ENCODE measurements at regions not wholly inside any gene's neighbourhood (a gene's known extent, or its start where the extent isn't known, plus 50 kb on each side); places are given as distances from the start of the nearest gene placed in this dataset.
"Not testable (repeated sequence)": the region's sequence is repeated elsewhere in the genome, so short reads cannot be mapped to it uniquely, and the experiment has no call there.

GRCh38 chr15:20069043-20069442 is 472.6 kb downstream of the GOLGA6L6 start:
- not testable (repeated sequence) for DNase-seq (ENCODE audit: low read depth)

DNA sequence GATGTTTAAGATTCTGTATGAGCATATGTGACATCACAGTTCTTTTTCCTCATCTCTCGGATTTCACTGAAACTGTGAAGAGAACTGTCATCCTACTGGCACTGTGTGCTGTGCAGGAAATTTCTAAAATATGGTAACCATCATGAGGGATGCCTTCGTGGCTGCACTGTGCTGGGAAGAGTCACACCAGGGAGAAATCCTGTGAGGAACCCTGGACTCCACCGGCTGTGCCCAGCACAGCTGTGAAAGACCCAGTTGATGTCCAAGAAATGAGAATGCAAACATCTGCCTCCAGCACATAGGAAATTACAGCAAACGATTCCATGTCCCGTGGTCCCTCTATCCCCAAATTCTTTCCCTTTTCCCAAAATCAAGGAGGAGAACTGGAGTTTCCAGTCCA is 475.4 kb downstream of the GOLGA6L6 start:
- DNase-seq (ENCODE audit: low read depth), result not testable (repeated sequence)

- DNase-seq (ENCODE audit: low read depth), result not testable (repeated sequence)
These were observed 476.1 kb downstream of the GOLGA6L6 start for GRCh38 chr15:20065508-20065907.

DNA sequence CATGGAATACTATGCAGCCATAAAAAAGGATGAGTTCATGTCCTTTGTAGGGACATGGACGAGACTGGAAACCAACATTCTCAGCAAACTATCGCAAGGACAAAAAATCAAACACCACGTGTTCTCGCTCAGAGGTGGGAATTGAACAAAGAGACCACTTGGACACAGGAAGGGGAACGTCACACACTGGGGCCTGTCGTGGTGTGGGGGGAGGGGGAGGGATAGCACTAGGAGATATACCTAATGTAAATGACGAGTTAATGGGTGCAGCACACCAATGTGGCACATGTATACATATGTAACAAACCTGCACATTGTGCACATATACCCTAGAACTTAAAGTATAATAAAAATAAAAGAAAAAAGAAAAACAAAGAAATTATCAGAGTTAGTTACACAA is 478.4 kb downstream of the GOLGA6L6 start:
- not testable (repeated sequence) for DNase-seq (ENCODE audit: low read depth)

DNA sequence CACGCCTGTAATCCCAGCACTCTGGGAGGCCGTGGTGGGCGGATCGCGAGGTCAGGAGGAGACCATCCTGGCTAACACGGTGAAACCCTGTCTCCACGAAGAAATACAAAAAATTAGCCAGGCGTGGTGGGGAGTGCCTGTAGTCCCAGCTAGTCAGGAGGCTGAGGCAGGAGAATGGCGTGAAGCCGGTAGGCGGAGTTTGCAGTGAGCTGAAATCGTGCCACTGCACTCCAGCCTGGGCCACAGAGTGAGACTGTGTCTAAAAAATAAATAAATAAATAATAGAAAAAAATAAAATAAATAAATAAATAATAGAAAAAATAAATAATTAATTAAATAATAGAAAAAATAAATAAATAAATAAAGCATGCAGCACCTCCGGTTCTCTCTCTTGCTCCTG is 480.8 kb downstream of the GOLGA6L6 start:
- not testable (repeated sequence) for DNase-seq (ENCODE audit: low read depth)

GRCh38 chr15:20056871-20057270 is 484.7 kb downstream of the GOLGA6L6 start:
- DNase-seq (ENCODE audit: low read depth), result not testable (repeated sequence)

DNA sequence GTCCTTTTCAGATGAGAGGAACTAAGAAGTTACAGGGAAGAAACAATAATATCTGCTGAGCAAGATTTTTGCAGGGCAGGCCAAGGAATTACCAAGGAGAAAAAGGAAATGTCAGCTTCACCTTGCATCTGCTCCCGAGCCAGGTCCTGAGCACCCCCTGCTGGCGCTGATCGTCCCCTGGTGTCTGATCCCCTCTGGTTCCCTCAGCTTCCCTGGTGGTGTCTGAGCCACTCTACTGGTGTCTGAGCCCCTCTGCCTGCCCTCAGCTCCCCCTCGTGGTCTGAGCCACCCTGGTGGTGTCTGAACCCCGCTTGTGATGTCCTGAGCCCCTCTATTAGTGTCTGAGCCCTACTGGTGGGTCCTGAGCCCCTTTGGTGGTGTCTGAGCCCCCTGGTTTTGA is 485.7 kb downstream of the GOLGA6L6 start:
- not testable (repeated sequence) for DNase-seq (ENCODE audit: low read depth)

DNA sequence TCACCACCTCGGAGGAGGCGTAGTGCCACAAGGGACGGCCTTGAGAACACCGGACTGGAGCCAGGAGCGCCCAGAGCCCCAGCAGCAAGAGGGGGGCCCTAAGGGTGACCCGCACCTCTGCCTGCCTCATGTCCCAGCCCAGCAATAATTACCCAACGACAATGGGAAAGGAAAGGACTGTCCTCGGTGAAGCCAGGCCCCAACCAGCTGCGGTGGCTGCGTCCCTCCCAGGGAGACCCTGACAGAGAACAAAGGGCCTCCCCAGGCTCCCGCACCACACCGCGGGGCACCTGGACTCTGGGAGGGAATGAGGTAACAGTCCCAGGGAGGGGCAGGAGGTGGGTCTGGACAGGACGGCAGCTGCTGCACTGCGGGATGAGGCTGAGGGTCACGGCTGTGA is 493.4 kb downstream of the GOLGA6L6 start:
- not testable (repeated sequence) for DNase-seq (ENCODE audit: low read depth)

DNA sequence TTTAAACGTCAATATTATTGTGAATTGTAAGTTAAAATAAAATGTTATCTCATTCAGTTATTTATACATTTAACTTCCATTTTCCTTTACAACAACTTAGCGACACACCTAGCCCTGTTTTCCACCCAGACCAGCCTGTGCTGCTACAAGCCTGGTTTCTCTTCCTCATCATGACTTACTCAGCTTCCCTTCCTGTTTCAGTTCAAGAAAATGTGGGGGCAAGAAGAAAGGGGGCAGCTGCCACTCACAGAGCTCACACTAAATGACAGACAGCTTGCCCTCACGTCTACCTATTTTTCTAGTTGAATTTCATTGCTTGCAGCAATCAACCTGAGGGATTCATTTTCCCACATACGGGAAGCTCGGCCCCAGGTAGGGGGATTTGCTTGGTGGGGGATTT is 496.4 kb downstream of the GOLGA6L6 start:
- not testable (repeated sequence) for DNase-seq (ENCODE audit: low read depth)

GRCh38 chr15:20040691-20041090 is 500.9 kb downstream of the GOLGA6L6 start:
- not testable (repeated sequence) for DNase-seq (ENCODE audit: low read depth)

DNA sequence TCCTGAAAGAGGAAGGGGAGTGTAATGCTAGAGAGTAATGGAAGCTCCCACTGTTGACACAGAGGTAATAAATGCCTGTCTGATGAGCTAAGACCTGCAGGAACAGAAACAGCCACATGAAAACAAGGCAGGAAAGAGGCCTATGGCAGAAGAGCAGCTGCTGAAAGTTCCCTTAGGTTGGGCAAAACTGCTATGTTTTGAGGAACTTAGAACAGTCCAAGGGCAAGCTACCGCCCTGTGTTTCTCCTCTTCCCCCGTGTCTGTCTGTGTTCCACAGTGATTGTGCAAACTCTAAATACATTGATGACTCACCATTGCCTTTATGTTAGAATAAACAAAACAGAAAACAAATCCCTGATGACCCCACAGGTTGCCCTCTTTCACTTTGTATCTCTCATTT is 516.6 kb downstream of the GOLGA6L6 start:
- not testable (repeated sequence) for DNase-seq (ENCODE audit: low read depth)

DNA sequence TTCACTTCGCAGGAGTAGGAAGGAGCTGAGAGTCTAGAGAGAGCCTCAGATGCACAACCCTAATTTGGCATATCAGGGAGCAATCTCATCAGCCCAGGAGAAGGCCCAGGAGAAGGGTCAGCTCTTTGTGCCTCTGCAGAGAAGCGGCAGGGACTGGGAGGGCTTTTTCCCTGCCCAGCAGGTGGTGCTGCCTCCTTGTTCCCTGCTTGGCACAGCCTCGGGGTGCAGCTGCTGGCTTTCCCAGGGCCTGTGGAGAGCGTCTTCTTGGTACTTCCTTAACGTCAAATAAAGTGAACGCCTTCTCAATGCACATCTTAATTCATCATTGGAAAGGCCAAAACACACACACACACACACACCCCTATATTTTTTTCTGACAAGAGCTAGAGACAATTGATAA is 519.3 kb downstream of the GOLGA6L6 start:
- not testable (repeated sequence) for DNase-seq (ENCODE audit: low read depth)

GRCh38 chr15:20021351-20021750 is 520.2 kb downstream of the GOLGA6L6 start:
- not testable (repeated sequence) for DNase-seq (ENCODE audit: low read depth)

- DNase-seq (ENCODE audit: low read depth), result not testable (repeated sequence)
These were observed 521.0 kb downstream of the GOLGA6L6 start for GRCh38 chr15:20020588-20020987.

- DNase-seq (ENCODE audit: low read depth), result not testable (repeated sequence)
These were observed 521.8 kb downstream of the GOLGA6L6 start for GRCh38 chr15:20019758-20020157.

GRCh38 chr15:20017581-20017980 is 524.0 kb downstream of the GOLGA6L6 start:
- DNase-seq (ENCODE audit: low read depth), result not testable (repeated sequence)

GRCh38 chr15:20016941-20017340 is 524.7 kb downstream of the GOLGA6L6 start:
- DNase-seq (ENCODE audit: low read depth), result not testable (repeated sequence)

- not testable (repeated sequence) for DNase-seq (ENCODE audit: low read depth)
These were observed 528.8 kb downstream of the GOLGA6L6 start for GRCh38 chr15:20012837-20013236.

- DNase-seq (ENCODE audit: low read depth), result not testable (repeated sequence)
These were observed 530.8 kb downstream of the GOLGA6L6 start for GRCh38 chr15:20010759-20011158.

- DNase-seq (ENCODE audit: low read depth), result not testable (repeated sequence)
These were observed 532.0 kb downstream of the GOLGA6L6 start for GRCh38 chr15:20009619-20010018.

GRCh38 chr15:20007338-20007737 is 534.3 kb downstream of the GOLGA6L6 start:
- DNase-seq (ENCODE audit: low read depth), result not testable (repeated sequence)

DNA sequence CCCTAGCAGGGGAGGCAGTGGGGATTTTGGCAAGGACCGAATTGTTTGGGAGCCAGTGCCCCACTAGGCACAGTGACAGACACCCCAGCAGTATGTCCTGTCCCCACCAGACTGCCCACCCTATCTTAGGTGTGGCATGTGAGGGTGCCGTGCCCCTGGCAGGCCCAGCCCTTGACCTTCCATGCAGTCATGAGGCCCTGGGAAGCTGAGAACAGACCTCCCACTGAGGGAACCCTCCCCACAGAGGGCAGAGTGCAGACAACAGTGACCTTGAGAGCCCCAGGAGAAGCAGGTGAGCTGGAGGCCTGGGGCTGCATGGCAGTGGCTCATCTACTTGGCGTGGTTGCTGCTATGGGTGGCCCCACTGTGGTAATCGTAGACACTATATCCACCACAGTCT is 538.1 kb downstream of the GOLGA6L6 start:
- not testable (repeated sequence) for DNase-seq (ENCODE audit: low read depth)

DNA sequence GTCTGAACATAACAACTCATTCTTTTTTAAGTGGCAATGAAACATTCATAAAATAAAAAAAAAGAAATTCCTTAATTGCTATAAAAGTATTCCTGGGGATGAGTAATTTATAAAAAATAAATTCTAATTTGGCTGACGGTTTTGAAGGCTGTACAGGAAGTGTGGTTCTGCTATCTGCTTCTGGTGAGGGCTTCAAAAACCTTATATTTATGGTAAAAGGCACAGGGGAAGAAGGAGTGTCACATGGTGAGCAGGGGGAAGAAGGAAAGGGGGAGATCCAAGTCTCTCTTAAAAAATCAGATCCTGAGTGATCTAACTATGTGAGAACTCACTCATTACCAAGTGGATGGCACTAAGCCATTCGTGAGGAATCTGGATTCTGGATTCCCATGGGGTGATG is 539.0 kb downstream of the GOLGA6L6 start:
- not testable (repeated sequence) for DNase-seq (ENCODE audit: low read depth)

DNA sequence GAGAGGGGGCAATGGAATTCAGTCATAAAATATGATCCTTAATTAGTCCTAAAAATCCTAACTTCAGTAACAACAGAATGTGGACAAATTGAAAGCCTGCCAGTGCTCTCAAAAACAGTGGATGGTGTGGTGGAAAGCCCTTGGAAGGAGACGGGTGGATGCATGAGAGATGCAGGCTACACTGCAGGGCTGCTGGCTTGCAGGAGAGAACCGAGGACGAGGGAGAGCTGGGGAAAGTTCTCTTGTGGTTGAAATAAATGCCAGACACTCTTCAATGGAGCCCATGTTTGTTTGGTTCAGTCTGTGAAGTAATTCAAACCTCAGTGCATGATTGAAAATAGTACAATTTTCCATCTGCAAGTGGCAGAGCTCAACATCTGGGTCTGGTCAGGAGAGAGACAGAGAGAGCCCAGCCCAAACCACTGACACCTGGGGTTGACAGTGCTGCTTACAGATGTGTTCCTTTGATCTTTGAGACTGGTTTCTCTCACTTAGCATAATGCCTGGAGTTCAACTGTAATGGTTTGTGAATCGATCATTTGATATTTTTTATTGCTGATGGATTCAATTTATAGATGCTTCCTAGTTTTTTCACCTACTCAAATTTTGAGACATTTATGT is 544.9 kb downstream of the GOLGA6L6 start:
- DNase-seq (ENCODE audit: low read depth), result not testable (repeated sequence)
